ENCODE measurements at regions not wholly inside any gene's neighbourhood (a gene's known extent, or its start where the extent isn't known, plus 50 kb on each side); places are given as distances from the start of the nearest gene placed in this dataset.

- no peak for DNase-seq (ENCODE audit: low read depth)
Observed at GRCh38 chr4:122203407-122203806, 51.3 kb downstream of the BLTP1 start.

GRCh38 chr4:122205687-122206086 is 53.6 kb downstream of the BLTP1 start:
- no peak for DNase-seq (ENCODE audit: low read depth)

DNA sequence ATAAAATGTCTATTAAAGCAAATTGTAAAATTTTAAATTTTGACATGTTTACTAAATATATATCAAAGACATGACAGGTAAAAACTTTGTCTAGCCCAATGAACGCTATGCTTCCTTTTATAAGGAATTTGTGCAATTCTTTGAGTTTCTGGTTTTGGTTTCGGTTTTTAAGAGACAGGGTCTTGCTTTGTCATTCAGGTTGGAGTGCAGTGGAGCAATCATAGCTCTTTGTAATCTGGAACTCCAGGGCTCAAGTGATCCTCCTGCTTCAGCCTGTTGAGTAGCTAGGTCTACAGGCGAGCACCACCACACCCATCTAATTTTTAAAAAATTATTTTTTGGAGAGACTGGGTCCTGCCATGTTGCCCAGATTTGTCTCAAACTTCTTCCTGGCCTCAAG is 60.7 kb downstream of the BLTP1 start:
- DNase-seq (ENCODE audit: low read depth): no peak

DNA sequence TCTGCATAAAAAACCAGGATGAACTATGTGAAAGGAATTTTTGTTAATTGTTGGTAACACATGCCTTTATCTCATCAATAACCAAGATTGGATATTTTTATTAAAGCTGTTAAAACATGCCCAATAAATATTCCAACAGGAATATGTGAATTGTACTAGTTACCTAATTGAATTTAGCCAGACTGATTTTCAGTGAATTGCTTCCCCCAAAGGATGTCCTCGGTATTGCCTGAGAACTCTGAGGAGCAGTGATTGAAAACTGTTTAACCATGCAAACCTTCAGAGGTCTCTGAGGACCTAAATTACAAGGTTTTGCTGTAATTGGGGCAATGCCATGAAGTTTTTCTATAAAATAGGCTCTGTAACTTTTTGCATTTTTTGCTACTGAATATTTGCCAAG is 66.6 kb downstream of the BLTP1 start:
- DNase-seq (ENCODE audit: low read depth): peak; percentile 30

DNA sequence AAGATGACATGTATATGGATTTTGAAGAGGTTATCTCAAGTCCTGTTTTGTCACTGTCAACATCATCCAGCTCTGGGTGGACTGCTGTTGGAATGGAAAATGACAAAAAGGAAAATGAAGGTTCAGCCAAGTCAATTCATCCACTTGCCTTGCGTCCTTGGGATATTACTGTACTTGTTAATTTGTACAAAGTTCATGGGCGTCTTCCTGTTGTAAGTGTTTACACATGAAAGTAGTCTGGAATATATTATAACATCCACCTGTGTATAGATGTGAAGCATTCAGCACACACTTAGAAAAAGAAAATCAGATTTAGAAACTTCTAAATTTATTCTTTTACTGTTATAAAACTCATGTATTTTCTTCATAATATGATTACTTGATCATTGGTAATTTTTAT is 67.2 kb downstream of the BLTP1 start:
- no peak for DNase-seq (ENCODE audit: low read depth)

DNA sequence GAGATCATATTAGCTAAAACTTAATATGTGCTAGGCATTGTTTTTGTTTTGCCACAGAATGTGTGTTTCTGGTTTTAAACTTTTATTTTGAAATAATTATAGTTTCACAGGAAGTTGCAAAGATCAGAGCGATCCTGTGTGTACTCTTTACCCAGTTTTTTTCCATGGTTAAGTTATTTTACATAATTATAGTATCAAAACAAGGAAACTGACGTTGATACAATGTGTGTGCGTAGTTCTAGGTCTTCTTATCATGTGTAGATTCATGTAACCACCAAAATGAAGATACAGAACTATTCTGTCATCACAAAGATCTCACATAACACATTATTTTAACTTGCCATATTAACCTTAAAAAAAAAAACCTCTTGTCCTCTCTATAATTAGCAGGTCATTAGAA is 69.2 kb downstream of the BLTP1 start:
- DNase-seq (ENCODE audit: low read depth): no peak

- peak; percentile 38 for DNase-seq (ENCODE audit: low read depth)
Observed at GRCh38 chr4:122224348-122224747, 72.2 kb downstream of the BLTP1 start.

DNA sequence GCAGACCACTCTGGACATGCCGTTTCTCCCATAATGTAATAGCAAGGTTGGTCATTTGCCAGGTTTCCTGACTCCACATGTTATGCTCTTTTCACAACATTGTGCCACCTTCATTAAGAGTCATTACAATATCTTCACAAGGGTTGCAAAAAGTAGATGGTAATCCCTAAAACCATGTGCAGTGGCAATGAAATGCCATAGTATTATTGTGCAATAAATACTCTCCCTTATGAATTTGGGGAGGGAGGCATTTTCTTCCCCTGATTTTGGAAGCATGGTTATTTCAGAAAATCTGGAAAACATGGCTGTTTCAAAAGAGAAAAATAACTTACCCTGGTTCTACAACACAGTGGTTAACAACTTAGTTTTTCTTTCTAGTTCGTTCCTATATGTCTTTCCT is 75.1 kb downstream of the BLTP1 start:
- no peak for DNase-seq (ENCODE audit: low read depth)

DNA sequence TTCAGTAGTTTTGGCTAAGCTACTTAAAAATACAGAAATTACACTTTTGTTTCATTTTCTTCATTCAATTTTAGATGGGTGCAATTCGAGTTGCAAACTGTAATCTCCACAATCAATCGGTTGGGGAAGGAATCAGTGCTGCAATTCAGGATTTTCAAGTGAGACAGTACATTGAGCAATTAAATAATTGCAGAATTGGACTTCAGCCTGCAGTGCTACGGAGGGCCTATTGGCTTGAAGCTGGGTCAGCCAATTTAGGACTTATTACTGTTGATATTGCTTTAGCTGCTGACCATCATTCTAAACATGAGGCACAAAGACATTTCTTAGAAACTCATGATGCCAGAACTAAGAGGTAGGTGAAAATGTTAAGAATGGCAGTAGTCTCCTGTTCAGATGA is 77.7 kb downstream of the BLTP1 start:
- DNase-seq (ENCODE audit: low read depth): no peak

GRCh38 chr4:122232633-122233032 is 80.5 kb downstream of the BLTP1 start:
- no peak for DNase-seq (ENCODE audit: low read depth)

GRCh38 chr4:122234686-122235085 is 82.6 kb downstream of the BLTP1 start:
- DNase-seq (ENCODE audit: low read depth): no peak

- no peak for DNase-seq (ENCODE audit: low read depth)
Observed at GRCh38 chr4:122243785-122244184, 91.7 kb downstream of the BLTP1 start.

- no peak for DNase-seq (ENCODE audit: low read depth)
Observed at GRCh38 chr4:122244764-122245163, 92.6 kb downstream of the BLTP1 start.

- no peak for DNase-seq (ENCODE audit: low read depth)
Observed at GRCh38 chr4:122246551-122246950, 94.4 kb downstream of the BLTP1 start.

DNA sequence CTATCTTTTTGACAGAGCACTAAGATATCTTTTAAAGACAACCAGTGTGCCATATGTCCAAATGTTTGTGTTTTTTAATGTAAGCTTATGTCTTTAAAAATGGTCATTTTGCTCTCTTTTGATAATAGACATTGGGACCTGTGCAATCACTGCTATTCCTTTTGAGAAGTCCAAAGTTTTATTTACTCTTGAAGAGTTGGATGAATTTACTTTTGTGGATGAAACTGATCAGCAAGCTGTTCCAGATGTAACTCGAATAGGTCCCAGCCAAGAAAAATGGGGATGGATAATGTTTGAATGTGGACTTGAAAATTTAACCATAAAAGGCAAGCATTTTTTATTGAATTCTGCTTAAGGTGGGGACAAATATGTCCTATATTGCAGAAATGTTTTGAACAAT is 97.2 kb downstream of the BLTP1 start:
- DNase-seq (ENCODE audit: low read depth): no peak

DNA sequence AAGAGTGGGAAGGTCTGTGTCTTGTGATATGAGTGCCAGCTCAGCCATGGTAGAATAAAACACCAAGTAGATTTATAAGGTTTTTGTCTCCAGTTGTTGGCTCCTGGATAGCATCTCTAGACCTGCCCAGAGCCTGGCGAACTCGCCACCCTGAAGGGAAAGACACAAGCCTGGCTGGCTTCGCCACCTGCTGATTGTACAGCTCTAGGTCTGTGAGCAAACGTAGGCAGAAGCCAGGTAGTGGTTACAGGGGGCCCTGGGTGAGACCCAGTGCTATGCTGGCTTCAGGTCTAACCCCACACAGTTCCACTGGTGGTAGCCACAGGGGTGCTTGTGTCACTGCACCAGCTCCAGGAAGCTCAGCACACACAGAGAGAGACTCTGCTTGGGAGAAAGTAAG is 100.5 kb downstream of the BLTP1 start:
- DNase-seq (ENCODE audit: low read depth): no peak

- DNase-seq (ENCODE audit: low read depth): no peak
Observed at GRCh38 chr4:122259849-122260248, 107.7 kb downstream of the BLTP1 start.

- DNase-seq (ENCODE audit: low read depth): no peak
Observed at GRCh38 chr4:122276359-122276758, 102.5 kb upstream of the ADAD1 start.

- no peak for DNase-seq (ENCODE audit: low read depth)
Observed at GRCh38 chr4:122278976-122279375, 99.8 kb upstream of the ADAD1 start.

DNA sequence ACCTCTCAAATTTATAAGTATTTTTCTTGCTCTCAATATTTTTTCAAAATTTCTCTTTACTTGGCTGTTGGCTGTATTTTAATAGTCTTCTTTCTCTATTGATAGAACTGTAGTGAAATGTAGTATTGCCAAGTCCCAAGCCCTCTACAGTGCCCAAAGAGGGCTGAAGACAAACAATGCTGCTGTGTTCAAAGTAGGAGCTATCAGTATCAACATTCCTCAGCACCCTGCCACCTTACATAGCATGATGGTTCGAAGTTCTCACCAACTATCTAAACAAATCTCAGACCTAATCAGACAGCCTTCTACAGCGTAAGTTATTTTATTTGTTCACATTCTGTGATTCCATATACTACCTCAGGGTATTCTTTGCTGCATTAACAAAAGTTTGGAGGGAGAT is 99.1 kb upstream of the ADAD1 start:
- DNase-seq (ENCODE audit: low read depth): no peak

DNA sequence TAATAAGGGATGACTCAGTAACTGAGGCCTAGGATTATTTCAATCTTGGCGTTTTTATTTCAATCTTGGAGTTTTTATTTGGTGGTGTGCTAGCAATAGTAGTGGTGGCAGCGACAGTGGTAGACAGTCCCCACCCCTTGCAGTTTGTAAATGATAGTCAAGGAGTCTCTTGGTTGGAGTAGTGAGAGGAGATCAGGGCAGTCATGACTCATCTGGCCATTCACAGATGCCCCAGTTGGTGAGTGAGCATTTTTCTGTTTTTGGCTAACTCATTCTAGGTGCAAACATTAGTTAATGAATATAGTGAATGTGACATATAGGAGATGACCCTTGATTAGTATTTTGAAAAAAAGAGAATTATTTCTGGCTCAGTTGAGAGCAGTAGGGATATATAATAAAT is 93.5 kb upstream of the ADAD1 start:
- peak; percentile 22 for DNase-seq (ENCODE audit: low read depth)

GRCh38 chr4:122293374-122294365 is 85.1 kb upstream of the ADAD1 start:
- no peak for DNase-seq (ENCODE audit: low read depth)

- DNase-seq (ENCODE audit: low read depth): no peak
Observed at GRCh38 chr4:122297694-122298093, 81.1 kb upstream of the ADAD1 start.

DNA sequence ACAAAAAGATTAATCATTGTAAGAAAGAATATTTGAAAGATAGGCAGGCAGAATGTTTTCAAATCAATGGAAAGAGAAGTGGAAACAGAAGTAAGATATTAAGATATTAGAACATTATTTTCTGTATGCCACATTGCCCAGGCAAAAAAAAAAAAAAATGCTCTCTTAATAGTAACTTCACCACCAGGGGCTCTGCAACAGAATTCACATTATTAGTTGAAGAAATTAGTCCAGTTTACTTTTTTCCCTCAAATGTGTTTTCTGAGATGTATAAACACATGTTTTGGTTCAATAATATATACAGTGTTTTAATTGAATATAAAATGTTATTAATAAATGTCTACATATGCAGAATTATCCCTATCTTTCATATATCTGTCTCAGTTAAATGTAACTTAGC is 78.0 kb upstream of the ADAD1 start:
- DNase-seq (ENCODE audit: low read depth): peak; percentile 7

All from ELR (cell line).